Keratinocyte (primary cell): ENCODE measurements at regions not wholly inside any gene's neighbourhood (a gene's known extent, or its start where the extent isn't known, plus 50 kb on each side); places are given as distances from the start of the nearest gene placed in this dataset.
"Not testable (repeated sequence)": the region's sequence is repeated elsewhere in the genome, so short reads cannot be mapped to it uniquely, and the experiment has no call there.

Experiments
- DNase-seq: peaks from one replicate; pipeline ENCODE4 v3.0.0-alpha.2; 2011; ENCODE audit warnings: low read depth, missing footprints, low spot score
- FAIRE-seq: peaks from 2 replicates; lab custom pipeline; 2011; peaks lifted over from hg19 to GRCh38; lab: Jason Lieb, UNC
- H2AFZ ChIP-seq: 2 replicates; pipeline ENCODE4 v1.6.0; 2012; ENCODE audit warnings: low read length, control low read depth, inconsistent platforms; ENCODE audit not compliant: control insufficient read depth
- H3K27ac ChIP-seq: 2 replicates; pipeline ENCODE4 v1.5.1; 2011; ENCODE audit warnings: low read length; ENCODE audit not compliant: control insufficient read depth, insufficient read depth
- H3K27me3 ChIP-seq: 3 replicates; pipeline ENCODE4 v1.6.0; 2011; ENCODE audit warnings: low read length; ENCODE audit not compliant: control insufficient read depth, insufficient read depth; ENCODE audit errors: extremely low read depth
- H3K36me3 ChIP-seq, 2 experiments: 2 replicates in 1 of 2; 3 replicates in 1 of 2; pipeline ENCODE4 v1.5.1; 2011; ENCODE audit warnings: low read length in 2 of 2, mild to moderate bottlenecking in 1 of 2; ENCODE audit not compliant: control insufficient read depth in 2 of 2, insufficient read depth in 2 of 2; ENCODE audit errors: extremely low read depth in 1 of 2
- H3K4me1 ChIP-seq: 3 replicates; pipeline ENCODE4 v1.5.1; 2011; ENCODE audit warnings: low read length; ENCODE audit not compliant: control insufficient read depth, insufficient read depth; ENCODE audit errors: extremely low read depth
- H3K4me2 ChIP-seq: 3 replicates; pipeline ENCODE4 v1.6.0; 2011; ENCODE audit warnings: low read depth, low read length; ENCODE audit not compliant: control insufficient read depth, insufficient read depth; ENCODE audit errors: extremely low read depth
- H3K4me3 ChIP-seq, 3 experiments: fragments of 200-600 bp in 1 of 3; sonication (generic) in 1 of 3; 2 replicates in 2 of 3; 3 replicates in 1 of 3; pipeline ENCODE4 v1.5.1; 2011 to 2016; ENCODE audit warnings: low read length in 3 of 3, mild to moderate bottlenecking in 3 of 3, control low read depth in 2 of 3, inconsistent platforms in 1 of 3, low read depth in 1 of 3, mixed read lengths in 1 of 3, mixed run types in 1 of 3, moderate library complexity in 1 of 3; ENCODE audit not compliant: control insufficient read depth in 2 of 3, insufficient read depth in 2 of 3; ENCODE audit errors: extremely low read depth in 1 of 3
- H3K79me2 ChIP-seq: 2 replicates; pipeline ENCODE4 v1.6.0; 2012; ENCODE audit warnings: low read length; ENCODE audit not compliant: control insufficient read depth, insufficient read depth
- H3K9ac ChIP-seq: 3 replicates; pipeline ENCODE4 v1.6.0; 2011; ENCODE audit warnings: low read length; ENCODE audit not compliant: control insufficient read depth, insufficient read depth; ENCODE audit errors: extremely low read depth
- H3K9me1 ChIP-seq: 3 replicates; pipeline ENCODE4 v1.6.0; 2011; ENCODE audit warnings: low read length; ENCODE audit not compliant: control insufficient read depth, insufficient read depth; ENCODE audit errors: extremely low read depth
- H3K9me3 ChIP-seq: 2 replicates; pipeline ENCODE4 v1.5.1; 2012; ENCODE audit warnings: low read depth, low read length; ENCODE audit not compliant: control insufficient read depth
- H4K20me1 ChIP-seq: 3 replicates; pipeline ENCODE4 v1.6.0; 2011; ENCODE audit warnings: low read length; ENCODE audit not compliant: control insufficient read depth, insufficient read depth; ENCODE audit errors: extremely low read depth
- EZH2 ChIP-seq: IDR thresholded peaks from one replicate; pipeline ENCODE4 v1.6.1; 2012; ENCODE audit warnings: inconsistent platforms, mild to moderate bottlenecking, low read length, moderate library complexity
- dilution Hi-C: fragments of 300-500 bp; cut with MboI; formaldehyde crosslinking; loops from one replicate; pipeline ENCODE4 v1.7.0; 2020; ENCODE audit warnings: low sequenced_read_pairs; ENCODE audit not compliant: extremely low pct_ligation_motif_present
- TF ChIP-seq, protein P1 (sequence below), 3 experiments: IDR thresholded peaks in 1 of 3; conservative IDR thresholded peaks in 1 of 3; optimal IDR thresholded peaks in 1 of 3; 2 replicates in 2 of 3; 3 replicates in 1 of 3; pipeline versions ENCODE3 to v1.5.1; 2011; ENCODE audit warnings: low read length in 3 of 3, mild to moderate bottlenecking in 3 of 3, moderate library complexity in 2 of 3, control low read depth in 1 of 3, inconsistent platforms in 1 of 3; ENCODE audit not compliant: insufficient read depth in 2 of 3; ENCODE audit errors: extremely low read depth in 1 of 3

DNA sequence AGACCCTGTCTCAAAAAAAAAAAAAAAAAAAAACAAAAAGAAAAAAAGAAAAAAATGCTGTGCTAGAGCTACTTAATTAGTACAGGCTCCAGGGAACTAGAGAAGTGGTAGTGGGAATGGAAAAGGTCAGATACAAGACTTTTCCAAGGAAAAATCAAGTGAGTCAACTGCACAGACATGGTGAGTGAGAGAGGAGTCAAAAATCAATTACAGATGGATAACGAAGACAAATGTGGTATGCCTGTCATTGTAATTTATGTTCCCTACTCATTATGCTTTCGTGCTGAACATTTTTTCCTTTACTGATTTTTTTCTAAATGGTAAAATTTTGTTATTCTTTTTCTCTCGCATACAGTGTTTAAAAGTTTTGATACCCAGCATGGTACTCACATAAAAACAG, 111.5 kb downstream of the MDH1 start:
- H3K27me3 ChIP-seq, result no peaks in the 10 kb centered on the region
- no peak overlapping the region for H3K9ac ChIP-seq
- no peaks in the 10 kb centered on the region for H3K79me2 ChIP-seq
- no peak overlapping the region for H3K4me2 ChIP-seq
- H2AFZ ChIP-seq, result no peak overlapping the region
- dilution Hi-C loops, result no loop called here
- FAIRE-seq (no peak), DNase-seq (no peak)
- no peaks in the 10 kb centered on the region for H3K36me3 ChIP-seq
- H3K9me1 ChIP-seq, result no peaks in the 10 kb centered on the region
- no peak for TF ChIP-seq EZH2
- TF ChIP-seq, protein P1, sequence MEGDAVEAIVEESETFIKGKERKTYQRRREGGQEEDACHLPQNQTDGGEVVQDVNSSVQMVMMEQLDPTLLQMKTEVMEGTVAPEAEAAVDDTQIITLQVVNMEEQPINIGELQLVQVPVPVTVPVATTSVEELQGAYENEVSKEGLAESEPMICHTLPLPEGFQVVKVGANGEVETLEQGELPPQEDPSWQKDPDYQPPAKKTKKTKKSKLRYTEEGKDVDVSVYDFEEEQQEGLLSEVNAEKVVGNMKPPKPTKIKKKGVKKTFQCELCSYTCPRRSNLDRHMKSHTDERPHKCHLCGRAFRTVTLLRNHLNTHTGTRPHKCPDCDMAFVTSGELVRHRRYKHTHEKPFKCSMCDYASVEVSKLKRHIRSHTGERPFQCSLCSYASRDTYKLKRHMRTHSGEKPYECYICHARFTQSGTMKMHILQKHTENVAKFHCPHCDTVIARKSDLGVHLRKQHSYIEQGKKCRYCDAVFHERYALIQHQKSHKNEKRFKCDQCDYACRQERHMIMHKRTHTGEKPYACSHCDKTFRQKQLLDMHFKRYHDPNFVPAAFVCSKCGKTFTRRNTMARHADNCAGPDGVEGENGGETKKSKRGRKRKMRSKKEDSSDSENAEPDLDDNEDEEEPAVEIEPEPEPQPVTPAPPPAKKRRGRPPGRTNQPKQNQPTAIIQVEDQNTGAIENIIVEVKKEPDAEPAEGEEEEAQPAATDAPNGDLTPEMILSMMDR (optimal IDR thresholded peaks at IDR 0.05 in 1 of 3, IDR thresholded peaks at IDR 0.05 in 1 of 3, conservative IDR thresholded peaks at IDR 0.05 in 1 of 3; ENCODE audit: extremely low read depth in 1 of 3, insufficient read depth in 2 of 3, low read length in 3 of 3), result no peak
- H3K4me3 ChIP-seq, result no peak overlapping the region
- H3K4me1 ChIP-seq, result peaks cover 24% of the 10 kb centered on the region
- H4K20me1 ChIP-seq, result no peaks in the 10 kb centered on the region
- no peak overlapping the region for H3K27ac ChIP-seq
- H3K9me3 ChIP-seq, result no peaks in the 10 kb centered on the region

DNA sequence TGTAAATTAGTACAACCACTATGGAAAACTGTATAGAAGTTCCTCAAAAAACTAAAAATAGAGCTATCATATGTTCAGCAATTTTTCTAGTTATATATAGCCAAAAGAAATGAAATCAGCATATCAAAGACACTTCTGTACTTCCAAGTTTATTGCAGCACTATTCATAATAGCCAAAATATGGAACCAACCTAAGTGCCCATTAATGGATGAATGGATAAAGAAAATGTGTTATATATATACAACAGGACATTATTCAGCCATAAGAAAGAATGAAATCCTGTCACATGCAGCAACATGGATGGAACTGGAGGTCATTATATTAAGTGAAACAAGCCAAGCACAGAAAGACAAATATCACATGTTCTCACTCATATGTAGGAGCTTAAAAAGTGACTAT, 112.6 kb downstream of the MDH1 start:
- Histone ChIP-seq H3K79me2 (no peaks in the 10 kb centered on the region), H3K4me2 (no peak overlapping the region), H3K36me3 (no peaks in the 10 kb centered on the region), H3K9me1 (no peaks in the 10 kb centered on the region), H3K9ac (no peak overlapping the region), H3K27me3 (no peaks in the 10 kb centered on the region), H3K4me3 (no peak overlapping the region), H3K9me3 (no peaks in the 10 kb centered on the region), H4K20me1 (no peaks in the 10 kb centered on the region), H2AFZ (no peak overlapping the region), H3K27ac (no peak overlapping the region), H3K4me1 (peaks cover 22% of the 10 kb centered on the region)
- TF ChIP-seq EZH2, result no peak
- TF ChIP-seq, protein P1 (optimal IDR thresholded peaks at IDR 0.05 in 1 of 3, IDR thresholded peaks at IDR 0.05 in 1 of 3, conservative IDR thresholded peaks at IDR 0.05 in 1 of 3; ENCODE audit: extremely low read depth in 1 of 3, insufficient read depth in 2 of 3, low read length in 3 of 3), result no peak
- FAIRE-seq (no peak), DNase-seq (no peak)
- dilution Hi-C loops, result no loop called here

DNA sequence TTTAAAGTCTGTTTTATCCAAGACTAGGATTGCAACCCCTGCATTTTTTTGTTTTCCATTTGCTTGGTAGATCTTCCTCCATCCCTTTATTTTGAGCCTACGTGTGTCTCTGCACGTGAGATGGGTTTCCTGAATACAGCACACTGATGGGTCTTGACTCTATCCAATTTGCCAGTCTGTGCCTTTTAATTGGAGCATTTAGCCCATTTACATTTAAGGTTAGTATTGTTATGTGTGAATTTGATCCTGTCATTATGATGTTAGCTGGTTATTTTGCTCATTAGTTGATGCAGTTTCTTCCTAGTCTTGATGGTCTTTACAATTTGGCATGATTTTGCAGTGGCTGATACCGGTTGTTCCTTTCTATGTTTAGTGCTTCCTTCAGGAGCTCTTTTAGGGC, 117.3 kb downstream of the MDH1 start:
- H3K9me1 ChIP-seq, H3K27me3 ChIP-seq, FAIRE-seq, H3K36me3 ChIP-seq, H3K4me2 ChIP-seq, H3K27ac ChIP-seq, H3K4me3 ChIP-seq, H3K9ac ChIP-seq, DNase-seq, H3K79me2 ChIP-seq, H3K9me3 ChIP-seq, H4K20me1 ChIP-seq, dilution Hi-C loops, H2AFZ ChIP-seq, H3K4me1 ChIP-seq: not testable (repeated sequence)
